Keratinocyte (primary cell): ENCODE measurements at regions not wholly inside any gene's neighbourhood (a gene's known extent, or its start where the extent isn't known, plus 50 kb on each side); places are given as distances from the start of the nearest gene placed in this dataset.

ENCODE experiments used
- DNase-seq: peaks from one replicate; pipeline ENCODE4 v3.0.0-alpha.2; 2011; ENCODE audit warnings: low read depth, missing footprints, low spot score
- FAIRE-seq: peaks from 2 replicates; lab custom pipeline; 2011; peaks lifted over from hg19 to GRCh38; lab: Jason Lieb, UNC
- H2AFZ ChIP-seq: 2 replicates; pipeline ENCODE4 v1.6.0; 2012; ENCODE audit warnings: low read length, control low read depth, inconsistent platforms; ENCODE audit not compliant: control insufficient read depth
- H3K27ac ChIP-seq: 2 replicates; pipeline ENCODE4 v1.5.1; 2011; ENCODE audit warnings: low read length; ENCODE audit not compliant: control insufficient read depth, insufficient read depth
- H3K27me3 ChIP-seq: 3 replicates; pipeline ENCODE4 v1.6.0; 2011; ENCODE audit warnings: low read length; ENCODE audit not compliant: control insufficient read depth, insufficient read depth; ENCODE audit errors: extremely low read depth
- H3K36me3 ChIP-seq, 2 experiments: 2 replicates in 1 of 2; 3 replicates in 1 of 2; pipeline ENCODE4 v1.5.1; 2011; ENCODE audit warnings: low read length in 2 of 2, mild to moderate bottlenecking in 1 of 2; ENCODE audit not compliant: control insufficient read depth in 2 of 2, insufficient read depth in 2 of 2; ENCODE audit errors: extremely low read depth in 1 of 2
- H3K4me1 ChIP-seq: 3 replicates; pipeline ENCODE4 v1.5.1; 2011; ENCODE audit warnings: low read length; ENCODE audit not compliant: control insufficient read depth, insufficient read depth; ENCODE audit errors: extremely low read depth
- H3K4me2 ChIP-seq: 3 replicates; pipeline ENCODE4 v1.6.0; 2011; ENCODE audit warnings: low read depth, low read length; ENCODE audit not compliant: control insufficient read depth, insufficient read depth; ENCODE audit errors: extremely low read depth
- H3K4me3 ChIP-seq, 3 experiments: fragments of 200-600 bp in 1 of 3; sonication (generic) in 1 of 3; 2 replicates in 2 of 3; 3 replicates in 1 of 3; pipeline ENCODE4 v1.5.1; 2011 to 2016; ENCODE audit warnings: low read length in 3 of 3, mild to moderate bottlenecking in 3 of 3, control low read depth in 2 of 3, inconsistent platforms in 1 of 3, low read depth in 1 of 3, mixed read lengths in 1 of 3, mixed run types in 1 of 3, moderate library complexity in 1 of 3; ENCODE audit not compliant: control insufficient read depth in 2 of 3, insufficient read depth in 2 of 3; ENCODE audit errors: extremely low read depth in 1 of 3
- H3K79me2 ChIP-seq: 2 replicates; pipeline ENCODE4 v1.6.0; 2012; ENCODE audit warnings: low read length; ENCODE audit not compliant: control insufficient read depth, insufficient read depth
- H3K9ac ChIP-seq: 3 replicates; pipeline ENCODE4 v1.6.0; 2011; ENCODE audit warnings: low read length; ENCODE audit not compliant: control insufficient read depth, insufficient read depth; ENCODE audit errors: extremely low read depth
- H3K9me1 ChIP-seq: 3 replicates; pipeline ENCODE4 v1.6.0; 2011; ENCODE audit warnings: low read length; ENCODE audit not compliant: control insufficient read depth, insufficient read depth; ENCODE audit errors: extremely low read depth
- H3K9me3 ChIP-seq: 2 replicates; pipeline ENCODE4 v1.5.1; 2012; ENCODE audit warnings: low read depth, low read length; ENCODE audit not compliant: control insufficient read depth
- H4K20me1 ChIP-seq: 3 replicates; pipeline ENCODE4 v1.6.0; 2011; ENCODE audit warnings: low read length; ENCODE audit not compliant: control insufficient read depth, insufficient read depth; ENCODE audit errors: extremely low read depth
- EZH2 ChIP-seq: IDR thresholded peaks from one replicate; pipeline ENCODE4 v1.6.1; 2012; ENCODE audit warnings: inconsistent platforms, mild to moderate bottlenecking, low read length, moderate library complexity
- dilution Hi-C: fragments of 300-500 bp; cut with MboI; formaldehyde crosslinking; loops from one replicate; pipeline ENCODE4 v1.7.0; 2020; ENCODE audit warnings: low sequenced_read_pairs; ENCODE audit not compliant: extremely low pct_ligation_motif_present
- TF ChIP-seq, protein P1 (sequence below), 3 experiments: IDR thresholded peaks in 1 of 3; conservative IDR thresholded peaks in 1 of 3; optimal IDR thresholded peaks in 1 of 3; 2 replicates in 2 of 3; 3 replicates in 1 of 3; pipeline versions ENCODE3 to v1.5.1; 2011; ENCODE audit warnings: low read length in 3 of 3, mild to moderate bottlenecking in 3 of 3, moderate library complexity in 2 of 3, control low read depth in 1 of 3, inconsistent platforms in 1 of 3; ENCODE audit not compliant: insufficient read depth in 2 of 3; ENCODE audit errors: extremely low read depth in 1 of 3

DNA sequence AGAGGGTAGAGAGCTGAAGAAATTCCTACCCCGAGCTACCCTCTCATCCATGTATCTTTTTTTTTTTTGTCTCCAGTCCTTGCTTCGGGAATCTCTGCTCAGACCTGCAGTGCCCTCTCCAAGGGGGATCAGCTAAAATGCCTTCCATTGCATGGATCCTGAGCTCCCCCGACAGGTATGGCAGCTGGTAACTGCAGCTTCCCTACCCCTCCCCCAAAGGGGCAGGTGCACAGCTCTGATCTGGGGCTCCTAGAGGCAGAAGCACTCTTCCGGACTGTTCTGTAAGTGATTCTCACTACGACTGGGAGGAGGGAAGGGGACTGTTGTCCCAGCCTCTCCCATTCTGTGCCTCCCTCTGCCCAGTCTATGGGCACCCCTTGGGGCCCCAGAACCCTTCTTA lies 169.6 kb downstream of the MELK start:
- Histone ChIP-seq H4K20me1 (no peaks in the 10 kb centered on the region), H3K79me2 (no peaks in the 10 kb centered on the region), H3K9ac (no peak overlapping the region), H3K9me3 (no peaks in the 10 kb centered on the region), H3K36me3 (no peaks in the 10 kb centered on the region), H3K9me1 (no peaks in the 10 kb centered on the region), H2AFZ (no peak overlapping the region), H3K4me1 (peaks cover 11% of the 10 kb centered on the region), H3K4me3 (no peak overlapping the region), H3K27ac (no peak overlapping the region), H3K4me2 (no peak overlapping the region), H3K27me3 (peaks cover 9% of the 10 kb centered on the region)
- dilution Hi-C loops: no loop called here
- DNase-seq: no peak
- TF ChIP-seq, protein P1, sequence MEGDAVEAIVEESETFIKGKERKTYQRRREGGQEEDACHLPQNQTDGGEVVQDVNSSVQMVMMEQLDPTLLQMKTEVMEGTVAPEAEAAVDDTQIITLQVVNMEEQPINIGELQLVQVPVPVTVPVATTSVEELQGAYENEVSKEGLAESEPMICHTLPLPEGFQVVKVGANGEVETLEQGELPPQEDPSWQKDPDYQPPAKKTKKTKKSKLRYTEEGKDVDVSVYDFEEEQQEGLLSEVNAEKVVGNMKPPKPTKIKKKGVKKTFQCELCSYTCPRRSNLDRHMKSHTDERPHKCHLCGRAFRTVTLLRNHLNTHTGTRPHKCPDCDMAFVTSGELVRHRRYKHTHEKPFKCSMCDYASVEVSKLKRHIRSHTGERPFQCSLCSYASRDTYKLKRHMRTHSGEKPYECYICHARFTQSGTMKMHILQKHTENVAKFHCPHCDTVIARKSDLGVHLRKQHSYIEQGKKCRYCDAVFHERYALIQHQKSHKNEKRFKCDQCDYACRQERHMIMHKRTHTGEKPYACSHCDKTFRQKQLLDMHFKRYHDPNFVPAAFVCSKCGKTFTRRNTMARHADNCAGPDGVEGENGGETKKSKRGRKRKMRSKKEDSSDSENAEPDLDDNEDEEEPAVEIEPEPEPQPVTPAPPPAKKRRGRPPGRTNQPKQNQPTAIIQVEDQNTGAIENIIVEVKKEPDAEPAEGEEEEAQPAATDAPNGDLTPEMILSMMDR (optimal IDR thresholded peaks at IDR 0.05 in 1 of 3, IDR thresholded peaks at IDR 0.05 in 1 of 3, conservative IDR thresholded peaks at IDR 0.05 in 1 of 3; ENCODE audit: extremely low read depth in 1 of 3, insufficient read depth in 2 of 3, low read length in 3 of 3): no peak
- no peak for TF ChIP-seq EZH2
- no peak for FAIRE-seq

DNA sequence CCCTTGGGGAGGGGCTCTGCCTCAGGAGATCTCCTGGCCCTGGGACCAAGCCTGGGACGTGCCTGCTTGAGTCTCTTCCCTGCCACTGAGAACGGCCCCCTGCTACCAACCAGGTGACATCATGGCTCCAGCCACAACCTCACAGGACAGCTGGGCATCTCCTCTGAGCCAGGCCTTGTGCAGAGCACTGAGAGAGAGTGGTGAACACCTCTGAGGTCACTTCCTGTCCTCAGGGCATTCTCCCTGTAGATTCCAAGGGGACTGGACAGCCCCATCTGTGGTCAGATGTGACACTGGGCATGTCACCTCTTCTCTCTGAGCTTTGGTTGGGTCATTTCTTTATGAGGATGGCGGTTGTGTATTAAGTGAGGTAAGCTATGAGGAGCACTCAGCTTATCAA lies 172.0 kb downstream of the MELK start:
- Histone ChIP-seq H3K4me1 (no peaks in the 10 kb centered on the region), H2AFZ (no peak overlapping the region), H4K20me1 (no peaks in the 10 kb centered on the region), H3K79me2 (no peaks in the 10 kb centered on the region), H3K36me3 (no peaks in the 10 kb centered on the region), H3K4me2 (no peak overlapping the region), H3K27me3 (peaks cover 9% of the 10 kb centered on the region), H3K9me3 (no peaks in the 10 kb centered on the region), H3K27ac (no peak overlapping the region), H3K9ac (no peak overlapping the region), H3K4me3 (no peak overlapping the region), H3K9me1 (no peaks in the 10 kb centered on the region)
- TF ChIP-seq, protein P1 (optimal IDR thresholded peaks at IDR 0.05 in 1 of 3, IDR thresholded peaks at IDR 0.05 in 1 of 3, conservative IDR thresholded peaks at IDR 0.05 in 1 of 3; ENCODE audit: extremely low read depth in 1 of 3, insufficient read depth in 2 of 3, low read length in 3 of 3): no peak
- TF ChIP-seq EZH2: no peak
- DNase-seq: no peak
- dilution Hi-C loops: no loop called here
- no peak for FAIRE-seq
